ENCODE measurements at regions not wholly inside any gene's neighbourhood (a gene's known extent, or its start where the extent isn't known, plus 50 kb on each side); places are given as distances from the start of the nearest gene placed in this dataset.

DNA sequence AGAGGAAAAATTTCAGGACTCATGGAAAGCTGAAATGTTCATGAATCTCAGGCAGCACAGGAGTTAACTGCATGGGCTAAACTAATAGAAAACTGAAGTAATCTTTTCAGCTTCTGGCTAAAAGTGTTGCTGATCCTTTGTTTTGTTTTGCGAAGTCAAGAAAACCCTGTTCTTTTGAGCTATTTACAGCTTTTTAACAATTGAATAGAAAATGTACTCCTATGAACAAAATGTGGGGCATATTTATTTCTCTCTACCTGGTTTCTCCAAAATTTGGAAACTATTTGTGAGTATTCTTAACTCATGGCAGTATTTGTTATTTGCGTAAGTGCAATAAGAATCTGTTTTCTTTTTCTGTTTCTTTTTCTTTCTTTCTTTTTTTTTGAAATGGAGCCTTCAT, 818.8 kb upstream of the CITED2 start:
- H3K4me3 ChIP-seq, result no peak overlapping the region
- H3K79me2 ChIP-seq (ENCODE audit: control insufficient read depth, insufficient read depth, low read length), result no peaks in the 10 kb centered on the region
- in situ Hi-C loops (cut with MboI), result no loop called here
- intact Hi-C loops (cut with micrococcal nuclease), result no loop called here
- peaks cover 5% of the 10 kb centered on the region; the same call in 2 of the 3 replicates for H3K36me3 ChIP-seq (ENCODE audit: control insufficient read depth, insufficient read depth, low read length)
- no peaks in the 10 kb centered on the region for H3K9me1 ChIP-seq (ENCODE audit: control insufficient read depth, insufficient read depth, low read length)
- FAIRE-seq (no peak), DNase-seq (ENCODE audit: extremely low read depth in 1 of 4, low spot score in 3 of 4) (no peak), ATAC-seq (no peak)
- no peaks in the 10 kb centered on the region for H3K27me3 ChIP-seq (ENCODE audit: control insufficient read depth in 2 of 2, insufficient read depth in 2 of 2, low read length in 2 of 2)
- H3K27ac ChIP-seq (ENCODE audit: extremely low read depth, low read depth, low read length), result no peak overlapping the region
- H2AFZ ChIP-seq (ENCODE audit: low read depth, low read length), result no peak overlapping the region
- H3K4me1 ChIP-seq (replicated peaks in 1 of 2; ENCODE audit: control insufficient read depth in 2 of 2, insufficient read depth in 2 of 2, low read length in 2 of 2), result no peaks in the 10 kb centered on the region
- WGBS (ENCODE audit: insufficient coverage, low coverage, missing lambda C conversion rate), result 84% methylated on average over 2 of the region's 2 CpGs
- H3K4me2 ChIP-seq (ENCODE audit: insufficient read depth, low read length), result no peak overlapping the region
- no TSS peak for BruUV-seq (replicated peaks)
- POLR2A ChIA-PET, result interaction anchor here (0.6 kb wide), 1 partner anchor 404 kb away, joined by 3 read pairs; no protein-coding TSS in a partner anchor
- TF ChIP-seq CBX3 (IDR thresholded peaks at IDR 0.05; ENCODE audit: borderline replicate concordance in 1 of 2, low read length in 2 of 2) (peak in 1 of 2 experiments; percentile 74; a peak in 2 of 3 replicates), ZNF77 (CRISPR knock-in tag; IDR thresholded peaks at IDR 0.05) (no peak)
- TF ChIP-seq, protein P1, sequence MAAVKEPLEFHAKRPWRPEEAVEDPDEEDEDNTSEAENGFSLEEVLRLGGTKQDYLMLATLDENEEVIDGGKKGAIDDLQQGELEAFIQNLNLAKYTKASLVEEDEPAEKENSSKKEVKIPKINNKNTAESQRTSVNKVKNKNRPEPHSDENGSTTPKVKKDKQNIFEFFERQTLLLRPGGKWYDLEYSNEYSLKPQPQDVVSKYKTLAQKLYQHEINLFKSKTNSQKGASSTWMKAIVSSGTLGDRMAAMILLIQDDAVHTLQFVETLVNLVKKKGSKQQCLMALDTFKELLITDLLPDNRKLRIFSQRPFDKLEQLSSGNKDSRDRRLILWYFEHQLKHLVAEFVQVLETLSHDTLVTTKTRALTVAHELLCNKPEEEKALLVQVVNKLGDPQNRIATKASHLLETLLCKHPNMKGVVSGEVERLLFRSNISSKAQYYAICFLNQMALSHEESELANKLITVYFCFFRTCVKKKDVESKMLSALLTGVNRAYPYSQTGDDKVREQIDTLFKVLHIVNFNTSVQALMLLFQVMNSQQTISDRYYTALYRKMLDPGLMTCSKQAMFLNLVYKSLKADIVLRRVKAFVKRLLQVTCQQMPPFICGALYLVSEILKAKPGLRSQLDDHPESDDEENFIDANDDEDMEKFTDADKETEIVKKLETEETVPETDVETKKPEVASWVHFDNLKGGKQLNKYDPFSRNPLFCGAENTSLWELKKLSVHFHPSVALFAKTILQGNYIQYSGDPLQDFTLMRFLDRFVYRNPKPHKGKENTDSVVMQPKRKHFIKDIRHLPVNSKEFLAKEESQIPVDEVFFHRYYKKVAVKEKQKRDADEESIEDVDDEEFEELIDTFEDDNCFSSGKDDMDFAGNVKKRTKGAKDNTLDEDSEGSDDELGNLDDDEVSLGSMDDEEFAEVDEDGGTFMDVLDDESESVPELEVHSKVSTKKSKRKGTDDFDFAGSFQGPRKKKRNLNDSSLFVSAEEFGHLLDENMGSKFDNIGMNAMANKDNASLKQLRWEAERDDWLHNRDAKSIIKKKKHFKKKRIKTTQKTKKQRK (IDR thresholded peaks at IDR 0.05; ENCODE audit: borderline replicate concordance, low read depth, low read length), result 0 out of 2 replicates have a peak, but pooled peaks have one; percentile 36
- CTCF ChIA-PET (ENCODE audit: low intra/inter-chr PET ratio), result no interaction called here
- H3K9me3 ChIP-seq (replicated peaks; ENCODE audit: control insufficient read depth, insufficient read depth, low read depth, low read length), result peaks cover 13% of the 10 kb centered on the region; the same call in 1 of the 2 replicates
- H4K20me1 ChIP-seq (replicated peaks; ENCODE audit: control insufficient read depth, insufficient read depth, low read length), result no peaks in the 10 kb centered on the region
- no peak overlapping the region for H3K9ac ChIP-seq (ENCODE audit: insufficient read depth in 1 of 2, low read depth in 2 of 2, low read length in 2 of 2)

All from K562 (cell line).